Fibroblast of pulmonary artery (primary cell): ENCODE measurements at regions not wholly inside any gene's neighbourhood (a gene's known extent, or its start where the extent isn't known, plus 50 kb on each side); places are given as distances from the start of the nearest gene placed in this dataset.
"Not testable (repeated sequence)": the region's sequence is repeated elsewhere in the genome, so short reads cannot be mapped to it uniquely, and the experiment has no call there.

Experiments used
- DNase-seq: peaks from one replicate; pipeline ENCODE4 v3.0.0-alpha.2; 2010; ENCODE audit warnings: low read depth
- H3K4me3 ChIP-seq: replicated peaks from 2 replicates; pipeline ENCODE4 v1.5.1; 2011; ENCODE audit warnings: low read depth, mild to moderate bottlenecking, control low read depth, low read length, moderate library complexity
- CTCF ChIP-seq: IDR thresholded peaks from 2 replicates; pipeline ENCODE4 v1.5.1; 2011; ENCODE audit warnings: mild to moderate bottlenecking, control low read depth, low read length, inconsistent platforms; ENCODE audit errors: missing control alignments

GRCh38 chr7:10507032-10507431, 466.6 kb upstream of the PHF14 start:
- no peak for TF ChIP-seq CTCF
- no peak overlapping the region for H3K4me3 ChIP-seq
- DNase-seq: no peak

- no peak for TF ChIP-seq CTCF
- H3K4me3 ChIP-seq: no peak overlapping the region
- no peak for DNase-seq
These were observed 452.4 kb upstream of the PHF14 start for GRCh38 chr7:10521306-10521705.

DNA sequence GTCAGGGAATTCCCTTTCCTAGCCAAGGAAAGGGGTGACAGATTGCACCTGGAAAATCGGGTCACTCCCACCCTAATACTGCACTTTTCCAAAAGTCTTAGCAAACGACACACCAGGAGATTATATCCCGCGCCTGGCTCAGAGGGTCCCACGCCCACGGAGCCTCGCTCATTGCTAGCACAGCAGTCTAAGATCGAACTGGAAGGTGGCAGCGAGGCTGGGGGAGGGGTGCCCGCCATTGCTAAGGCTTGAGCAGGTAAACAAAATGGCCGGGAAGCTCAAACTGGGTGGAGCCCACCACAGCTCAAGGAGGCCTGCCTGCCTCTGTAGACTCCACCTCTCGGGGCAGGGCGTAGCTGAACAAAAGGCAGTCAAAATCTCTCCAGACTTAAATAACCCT, 440.2 kb upstream of the PHF14 start:
- not testable (repeated sequence) for DNase-seq, H3K4me3 ChIP-seq

GRCh38 chr7:10536561-10536960, 437.1 kb upstream of the PHF14 start:
- DNase-seq: no peak
- H3K4me3 ChIP-seq: no peak overlapping the region
- no peak for TF ChIP-seq CTCF

GRCh38 chr7:10537764-10538163, 435.9 kb upstream of the PHF14 start:
- no peak for TF ChIP-seq CTCF
- no peak for DNase-seq
- H3K4me3 ChIP-seq: no peak overlapping the region

GRCh38 chr7:10557375-10557774, 416.3 kb upstream of the PHF14 start:
- no peak for DNase-seq
- H3K4me3 ChIP-seq: no peak overlapping the region
- no peak for TF ChIP-seq CTCF

DNA sequence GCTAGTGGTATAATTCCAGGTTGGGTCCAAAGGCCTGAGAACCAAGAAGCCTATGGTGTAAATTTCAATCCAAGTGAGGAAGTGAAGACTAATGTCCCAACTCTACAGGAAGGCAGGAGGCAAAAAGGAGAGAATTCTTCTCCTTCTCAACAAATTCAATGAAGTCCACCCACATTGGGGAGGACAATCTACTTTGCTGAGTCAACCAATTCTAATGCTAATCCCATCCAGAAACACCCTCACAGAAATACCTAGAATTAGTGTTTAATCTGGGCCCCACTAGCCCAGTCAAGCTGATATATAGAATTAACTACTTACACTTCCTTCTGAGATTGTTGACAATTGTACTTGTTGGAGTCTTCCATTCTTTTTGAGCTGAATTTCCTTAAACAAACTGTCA, 413.2 kb upstream of the PHF14 start:
- TF ChIP-seq CTCF: no peak
- H3K4me3 ChIP-seq: no peak overlapping the region
- no peak for DNase-seq

GRCh38 chr7:10568891-10569290, 404.8 kb upstream of the PHF14 start:
- no peak overlapping the region for H3K4me3 ChIP-seq
- no peak for DNase-seq
- TF ChIP-seq CTCF: no peak
